H1 (cell line): ENCODE measurements at regions not wholly inside any gene's neighbourhood (a gene's known extent, or its start where the extent isn't known, plus 50 kb on each side); places are given as distances from the start of the nearest gene placed in this dataset.

ENCODE experiments used
- CTCF ChIA-PET: fragments of 300-600 bp; sonication (Branson Sonifier 250); formaldehyde crosslinking; loops from one replicate; lab custom pipeline; 2021; ENCODE audit not compliant: partially characterized antibody; lab: Charles Lee
- POLR2A ChIA-PET: fragments of 300-600 bp; sonication (Branson Sonifier 250); formaldehyde crosslinking; loops from one replicate; lab custom pipeline; 2021; ENCODE audit warnings: inconsistent platforms; ENCODE audit not compliant: partially characterized antibody; lab: Charles Lee
- DNase-seq, 2 experiments: peaks; one replicate each; pipeline versions ENCODE4 v3.0.0 to v3.0.0-alpha.2; 2010 to 2022; ENCODE audit warnings: low spot score in 2 of 2, low read depth in 1 of 2, mixed read lengths in 1 of 2
- FAIRE-seq: peaks from 2 replicates; lab custom pipeline; 2011; peaks lifted over from hg19 to GRCh38; lab: Jason Lieb, UNC
- H2AFZ ChIP-seq: 2 replicates; pipeline ENCODE4 v1.8.1; 2012; ENCODE audit warnings: low read length, inconsistent platforms
- H2AK5ac ChIP-seq: 2 replicates; pipeline ENCODE4 v1.6.1; 2013; ENCODE audit warnings: low read depth, low read length
- H2BK120ac ChIP-seq: replicated peaks from 2 replicates; pipeline ENCODE3; 2013; ENCODE audit warnings: low read depth, low read length, inconsistent platforms
- H2BK12ac ChIP-seq: 2 replicates; pipeline ENCODE4 v1.6.1; 2013; ENCODE audit warnings: low read depth, low read length
- H2BK15ac ChIP-seq: 2 replicates; pipeline ENCODE4 v1.6.1; 2013; ENCODE audit warnings: low read length
- H2BK20ac ChIP-seq: 2 replicates; pipeline ENCODE4 v1.6.1; 2013; ENCODE audit warnings: low read length
- H2BK5ac ChIP-seq: 2 replicates; pipeline ENCODE4 v1.6.1; 2013; ENCODE audit warnings: low read depth, low read length
- H3K14ac ChIP-seq: 2 replicates; pipeline ENCODE4 v1.6.1; 2013; ENCODE audit warnings: inconsistent platforms; ENCODE audit not compliant: insufficient read length
- H3K18ac ChIP-seq: 2 replicates; pipeline ENCODE4 v1.6.1; 2013; ENCODE audit warnings: low read length; ENCODE audit errors: extremely low read depth
- H3K23ac ChIP-seq: 2 replicates; pipeline ENCODE4 v1.6.1; 2013; ENCODE audit warnings: inconsistent platforms; ENCODE audit not compliant: insufficient read length
- H3K23me2 ChIP-seq: 2 replicates; pipeline ENCODE4 v1.6.1; 2013; ENCODE audit warnings: low read depth, low read length
- H3K27ac ChIP-seq: 2 replicates; pipeline ENCODE4 v1.6.1; 2011; ENCODE audit warnings: low read depth, low read length, inconsistent platforms
- H3K27me3 ChIP-seq, 4 experiments: replicated peaks in 1 of 4; 1 replicate in 1 of 4; 2 replicates in 3 of 4; pipeline versions ENCODE4 v1.6.1 to v1.8.1; 2011 to 2013; ENCODE audit warnings: low read length in 3 of 4, mild to moderate bottlenecking in 3 of 4, inconsistent platforms in 2 of 4, mixed read lengths in 2 of 4, moderate library complexity in 1 of 4; ENCODE audit not compliant: control insufficient read depth in 3 of 4, insufficient read depth in 3 of 4; ENCODE audit errors: extremely low read depth in 1 of 4
- H3K36me3 ChIP-seq, 4 experiments: 2 replicates each; pipeline versions ENCODE4 v1.6.1 to v1.8.1; 2011 to 2013; ENCODE audit warnings: mild to moderate bottlenecking in 4 of 4, low read length in 3 of 4, moderate library complexity in 2 of 4, control low read depth in 1 of 4, inconsistent platforms in 1 of 4; ENCODE audit not compliant: insufficient read depth in 4 of 4, control insufficient read depth in 2 of 4
- H3K4ac ChIP-seq: replicated peaks from 2 replicates; pipeline ENCODE3; 2013; ENCODE audit warnings: low read length, low read depth, mixed read lengths, inconsistent platforms; ENCODE audit not compliant: insufficient read length
- H3K4me1 ChIP-seq, 4 experiments: replicated peaks in 1 of 4; 1 replicate in 1 of 4; 2 replicates in 3 of 4; pipeline versions ENCODE4 v1.6.1 to v1.8.1; 2011 to 2013; ENCODE audit warnings: low read length in 3 of 4, inconsistent platforms in 2 of 4, mixed read lengths in 1 of 4; ENCODE audit not compliant: insufficient read depth in 4 of 4, control insufficient read depth in 3 of 4
- H3K4me2 ChIP-seq, 2 experiments: 2 replicates each; pipeline versions ENCODE4 v1.6.1 to v1.8.1; 2011 to 2013; ENCODE audit warnings: low read depth in 2 of 2, low read length in 2 of 2, control low read depth in 1 of 2, inconsistent platforms in 1 of 2, mild to moderate bottlenecking in 1 of 2; ENCODE audit not compliant: insufficient read depth in 1 of 2
- H3K4me3 ChIP-seq, 4 experiments: fragments of 200-600, 300-600 bp in 1 of 4; sonication (generic), shearing (Covaris generic), sonication (Bioruptor Twin) in 1 of 4; 2 replicates each; pipeline versions ENCODE4 v1.5.1 to v1.8.1; 2011 to 2016; ENCODE audit warnings: low read length in 4 of 4, low read depth in 3 of 4, control low read depth in 2 of 4, inconsistent platforms in 2 of 4, mild to moderate bottlenecking in 2 of 4, mixed read lengths in 1 of 4, moderate library complexity in 1 of 4; ENCODE audit not compliant: insufficient read depth in 2 of 4; ENCODE audit errors: extremely low read depth in 1 of 4
- H3K56ac ChIP-seq: replicated peaks from 2 replicates; pipeline ENCODE3; 2013; ENCODE audit warnings: low read depth, mild to moderate bottlenecking, mixed read lengths, low read length, inconsistent platforms; ENCODE audit not compliant: insufficient read length
- H3K79me1 ChIP-seq: 2 replicates; pipeline ENCODE4 v1.6.1; 2013; ENCODE audit warnings: low read depth, low read length, control low read depth
- H3K79me2 ChIP-seq, 2 experiments: 2 replicates each; pipeline versions ENCODE4 v1.6.1 to v1.8.1; 2012 to 2013; ENCODE audit warnings: low read length in 2 of 2, mild to moderate bottlenecking in 2 of 2, inconsistent platforms in 1 of 2; ENCODE audit not compliant: insufficient read depth in 2 of 2, control insufficient read depth in 1 of 2
- H3K9ac ChIP-seq, 4 experiments: replicated peaks in 1 of 4; 1 replicate in 1 of 4; 2 replicates in 3 of 4; pipeline versions ENCODE4 v1.6.1 to v1.8.1; 2011 to 2013; ENCODE audit warnings: low read depth in 3 of 4, low read length in 3 of 4, control low read depth in 2 of 4, mild to moderate bottlenecking in 2 of 4, moderate library complexity in 2 of 4, inconsistent platforms in 1 of 4; ENCODE audit errors: extremely low read depth in 1 of 4
- H3K9me3 ChIP-seq, 2 experiments: 2 replicates each; pipeline versions ENCODE4 v1.6.1 to v1.8.1; 2012 to 2013; ENCODE audit warnings: mild to moderate bottlenecking in 2 of 2, moderate library complexity in 2 of 2, control low read depth in 1 of 2, inconsistent platforms in 1 of 2, low read depth in 1 of 2, low read length in 1 of 2, mixed read lengths in 1 of 2; ENCODE audit not compliant: insufficient read depth in 2 of 2
- H4K20me1 ChIP-seq, 2 experiments: replicated peaks in 1 of 2; 2 replicates each; pipeline versions ENCODE3 to v1.8.1; 2011 to 2013; ENCODE audit warnings: inconsistent platforms in 2 of 2, low read length in 2 of 2, mild to moderate bottlenecking in 1 of 2; ENCODE audit not compliant: insufficient read depth in 2 of 2, control insufficient read depth in 1 of 2
- H4K5ac ChIP-seq: 2 replicates; pipeline ENCODE4 v1.6.1; 2013; ENCODE audit warnings: low read length, low read depth, mixed read lengths, inconsistent platforms; ENCODE audit not compliant: insufficient read length
- H4K8ac ChIP-seq: 2 replicates; pipeline ENCODE4 v1.8.0; 2013; ENCODE audit warnings: mild to moderate bottlenecking, moderate library complexity, low read length, inconsistent platforms; ENCODE audit not compliant: insufficient read depth; ENCODE audit errors: extremely low read depth
- H4K91ac ChIP-seq: replicated peaks from 2 replicates; pipeline ENCODE3; 2013; ENCODE audit warnings: low read length, mixed read lengths, inconsistent platforms; ENCODE audit not compliant: insufficient read length
- WGBS, 2 experiments: shearing (Covaris generic) in 1 of 2; methylation state at CpG; one replicate each; pipeline versions ENCODE4 v1.1.6 to v1.1.7; 2013 to 2015; ENCODE audit warnings: low lambda C conversion rate in 2 of 2, mixed read lengths in 2 of 2, inconsistent platforms in 1 of 2, low coverage in 1 of 2, missing lambda C conversion rate in 1 of 2; ENCODE audit not compliant: insufficient replicate concordance in 2 of 2, insufficient coverage in 1 of 2, insufficient read length in 1 of 2; ENCODE audit errors: extremely low coverage in 1 of 2, missing lambda C conversion rate in 1 of 2; 5-methylcytosine and 5-hydroxymethylcytosine counted together

- ChIA-PET CTCF (interaction anchor here (1.2 kb wide), 1 partner anchor 14 kb away, joined by 5 read pairs; no protein-coding TSS in a partner anchor), POLR2A (interaction anchor here (0.6 kb wide), 2 partner anchors 11 to 152 kb away, joined by 3 read pairs; no protein-coding TSS in a partner anchor)
- H3K79me1 ChIP-seq = no peaks in the 10 kb centered on the region
- H3K18ac ChIP-seq = no peak overlapping the region
- no peaks in the 10 kb centered on the region for H3K4me1 ChIP-seq
- H3K4me3 ChIP-seq = no peak overlapping the region
- DNase-seq (no peak), FAIRE-seq (no peak)
- no peak overlapping the region for H3K23ac ChIP-seq
- no peak overlapping the region for H2BK20ac ChIP-seq
- no peaks in the 10 kb centered on the region for H3K9me3 ChIP-seq
- no peaks in the 10 kb centered on the region for H3K27me3 ChIP-seq
- H2BK12ac ChIP-seq = no peak overlapping the region
- H4K91ac ChIP-seq = no peak overlapping the region
- no peaks in the 10 kb centered on the region for H4K20me1 ChIP-seq
- H3K9ac ChIP-seq = no peak overlapping the region
- H3K56ac ChIP-seq = no peak overlapping the region
- no peak overlapping the region for H2BK5ac ChIP-seq
- H2BK15ac ChIP-seq = no peak overlapping the region
- H3K23me2 ChIP-seq = no peaks in the 10 kb centered on the region
- no peak overlapping the region; the same call in 1 of the 2 replicates for H2AFZ ChIP-seq
- no peak overlapping the region for H3K14ac ChIP-seq
- H4K8ac ChIP-seq = no peak overlapping the region
- no peak overlapping the region for H3K4me2 ChIP-seq
- no peaks in the 10 kb centered on the region for H3K36me3 ChIP-seq
- H3K79me2 ChIP-seq = no peaks in the 10 kb centered on the region
- H2BK120ac ChIP-seq = no peak overlapping the region
- no peak overlapping the region for H3K27ac ChIP-seq
- 89% methylated on average over 5 of the region's 5 CpGs; no CpG with 5 or more reads in 1 of the 2 experiments for WGBS, 2 experiments
- no peak overlapping the region for H4K5ac ChIP-seq
- no peak overlapping the region for H3K4ac ChIP-seq
- H2AK5ac ChIP-seq = no peak overlapping the region
Observed at GRCh38 chr5:60463179-60463868, 236.6 kb downstream of the DEPDC1B start.
